ENCODE measurements at regions not wholly inside any gene's neighbourhood (a gene's known extent, or its start where the extent isn't known, plus 50 kb on each side); places are given as distances from the start of the nearest gene placed in this dataset.

DNA sequence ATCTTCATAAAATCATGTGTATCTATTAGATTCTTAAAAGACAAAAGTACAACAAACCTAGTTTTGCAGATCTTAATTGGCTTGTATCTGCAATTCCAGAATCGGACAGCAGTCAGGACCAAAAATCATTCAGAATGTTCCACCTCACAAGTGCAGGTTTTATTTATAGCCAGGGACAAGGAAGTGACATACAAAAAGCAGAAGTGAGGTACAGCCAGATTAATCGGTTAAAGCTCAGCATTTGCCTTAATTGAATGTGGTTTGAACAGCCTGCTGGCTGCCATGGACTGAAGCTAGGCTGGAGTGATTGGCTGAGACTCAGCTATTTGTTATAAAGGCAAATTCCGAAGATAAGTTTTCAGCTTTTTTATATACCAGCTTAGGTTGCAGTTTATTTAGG, 932.6 kb downstream of the C4orf33 start:
- H3K4me1 ChIP-seq (replicated peaks in 1 of 2; ENCODE audit: control insufficient read depth in 2 of 2, insufficient read depth in 2 of 2, low read length in 2 of 2) = no peaks in the 10 kb centered on the region
- H3K9me1 ChIP-seq (ENCODE audit: control insufficient read depth, insufficient read depth, low read length) = no peaks in the 10 kb centered on the region
- H3K4me3 ChIP-seq = no peak overlapping the region
- TF ChIP-seq, protein P1, sequence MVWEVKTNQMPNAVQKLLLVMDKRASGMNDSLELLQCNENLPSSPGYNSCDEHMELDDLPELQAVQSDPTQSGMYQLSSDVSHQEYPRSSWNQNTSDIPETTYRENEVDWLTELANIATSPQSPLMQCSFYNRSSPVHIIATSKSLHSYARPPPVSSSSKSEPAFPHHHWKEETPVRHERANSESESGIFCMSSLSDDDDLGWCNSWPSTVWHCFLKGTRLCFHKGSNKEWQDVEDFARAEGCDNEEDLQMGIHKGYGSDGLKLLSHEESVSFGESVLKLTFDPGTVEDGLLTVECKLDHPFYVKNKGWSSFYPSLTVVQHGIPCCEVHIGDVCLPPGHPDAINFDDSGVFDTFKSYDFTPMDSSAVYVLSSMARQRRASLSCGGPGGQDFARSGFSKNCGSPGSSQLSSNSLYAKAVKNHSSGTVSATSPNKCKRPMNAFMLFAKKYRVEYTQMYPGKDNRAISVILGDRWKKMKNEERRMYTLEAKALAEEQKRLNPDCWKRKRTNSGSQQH (CRISPR knock-in tag; IDR thresholded peaks at IDR 0.05) = no peak
- TF ChIP-seq POLR2A (conservative IDR thresholded peaks at IDR 0.05) (no peak), IRF2 (CRISPR knock-in tag; IDR thresholded peaks at IDR 0.05) (no peak), POU5F1 (IDR thresholded peaks at IDR 0.05; ENCODE audit: borderline replicate concordance, low read depth, low read length, partially characterized antibody) (no peak), HEY1 (CRISPR knock-in tag; IDR thresholded peaks at IDR 0.05; ENCODE audit: borderline replicate concordance) (no peak), ZNF408 (CRISPR knock-in tag; IDR thresholded peaks at IDR 0.05; ENCODE audit: low read depth) (no peak), ZNF436 (CRISPR knock-in tag; IDR thresholded peaks at IDR 0.05) (no peak), ELF4 (CRISPR knock-in tag; IDR thresholded peaks at IDR 0.05) (no peak), SETDB1 (IDR thresholded peaks at IDR 0.05; ENCODE audit: low read length) (no peak), PCBP1 (IDR thresholded peaks at IDR 0.05; ENCODE audit: low read depth, low read length, poor library complexity, severe bottlenecking) (no peak), C11orf30 (IDR thresholded peaks at IDR 0.05; ENCODE audit: low read depth) (no peak), ZNF431 (CRISPR knock-in tag; IDR thresholded peaks at IDR 0.05) (no peak), SRSF9 (IDR thresholded peaks at IDR 0.05; ENCODE audit: borderline replicate concordance, low read depth, low read length) (no peak), MED1 (CRISPR knock-in tag; IDR thresholded peaks at IDR 0.05; ENCODE audit: borderline replicate concordance) (no peak), SIN3A (IDR thresholded peaks at IDR 0.05; ENCODE audit: borderline replicate concordance in 2 of 2, control insufficient read depth in 1 of 2, low read depth in 2 of 2, low read length in 2 of 2) (no peak), ZFP36 (IDR thresholded peaks at IDR 0.05; ENCODE audit: low read depth, low read length, partially characterized antibody) (no peak)
- TF ChIP-seq, protein P2, sequence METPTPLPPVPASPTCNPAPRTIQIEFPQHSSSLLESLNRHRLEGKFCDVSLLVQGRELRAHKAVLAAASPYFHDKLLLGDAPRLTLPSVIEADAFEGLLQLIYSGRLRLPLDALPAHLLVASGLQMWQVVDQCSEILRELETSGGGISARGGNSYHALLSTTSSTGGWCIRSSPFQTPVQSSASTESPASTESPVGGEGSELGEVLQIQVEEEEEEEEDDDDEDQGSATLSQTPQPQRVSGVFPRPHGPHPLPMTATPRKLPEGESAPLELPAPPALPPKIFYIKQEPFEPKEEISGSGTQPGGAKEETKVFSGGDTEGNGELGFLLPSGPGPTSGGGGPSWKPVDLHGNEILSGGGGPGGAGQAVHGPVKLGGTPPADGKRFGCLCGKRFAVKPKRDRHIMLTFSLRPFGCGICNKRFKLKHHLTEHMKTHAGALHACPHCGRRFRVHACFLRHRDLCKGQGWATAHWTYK (CRISPR knock-in tag; IDR thresholded peaks at IDR 0.05) = no peak
- H3K27ac ChIP-seq (ENCODE audit: extremely low read depth, low read depth, low read length) = no peak overlapping the region
- H3K79me2 ChIP-seq (ENCODE audit: control insufficient read depth, insufficient read depth, low read length) = no peaks in the 10 kb centered on the region
- BruUV-seq (replicated peaks) = no TSS peak
- no peak for ATAC-seq
- no peak overlapping the region for H2AFZ ChIP-seq (ENCODE audit: low read depth, low read length)
- FAIRE-seq = no peak
- no peaks in the 10 kb centered on the region for H4K20me1 ChIP-seq (replicated peaks; ENCODE audit: control insufficient read depth, insufficient read depth, low read length)
- ChIA-PET POLR2A (no interaction called here), CTCF (ENCODE audit: low intra/inter-chr PET ratio) (no interaction called here)
- no peak for DNase-seq (ENCODE audit: extremely low read depth in 1 of 4, low spot score in 3 of 4)
- in situ Hi-C loops (cut with MboI) = no loop called here
- intact Hi-C loops (cut with micrococcal nuclease) = no loop called here
- H3K9me3 ChIP-seq (replicated peaks; ENCODE audit: control insufficient read depth, insufficient read depth, low read depth, low read length) = no peaks in the 10 kb centered on the region
- H3K9ac ChIP-seq (ENCODE audit: insufficient read depth in 1 of 2, low read depth in 2 of 2, low read length in 2 of 2) = no peak overlapping the region
- H3K4me2 ChIP-seq (ENCODE audit: insufficient read depth, low read length) = no peak overlapping the region
- no peaks in the 10 kb centered on the region for H3K27me3 ChIP-seq (ENCODE audit: control insufficient read depth in 2 of 2, insufficient read depth in 2 of 2, low read length in 2 of 2)
- no peaks in the 10 kb centered on the region for H3K36me3 ChIP-seq (ENCODE audit: control insufficient read depth, insufficient read depth, low read length)
- 0% methylated on average over 3 of the region's 3 CpGs for WGBS (ENCODE audit: insufficient coverage, low coverage, missing lambda C conversion rate)
